DMS153 treated with DMSO at 0.1 percent for 48 hours (cell line): ENCODE measurements at regions not wholly inside any gene's neighbourhood (a gene's known extent, or its start where the extent isn't known, plus 50 kb on each side); places are given as distances from the start of the nearest gene placed in this dataset.

ENCODE experiments used
- DNase-seq: peaks from one replicate; lab custom pipeline; 2025; ENCODE audit not compliant: unreplicated experiment; lab: John Stamatoyannopoulos, UW

GRCh38 chr5:159422361-159422760 lies 92.1 kb upstream of the IL12B start:
- no peak for DNase-seq

- DNase-seq, result no peak
These were observed 92.6 kb upstream of the IL12B start for GRCh38 chr5:159422910-159423309.

- no peak for DNase-seq
These were observed 93.8 kb upstream of the IL12B start for GRCh38 chr5:159424123-159424522.

GRCh38 chr5:159426694-159427093 lies 96.4 kb upstream of the IL12B start:
- no peak for DNase-seq

- no peak for DNase-seq
These were observed 97.1 kb upstream of the IL12B start for GRCh38 chr5:159427180-159428012.

- DNase-seq, result no peak
These were observed 100.2 kb upstream of the IL12B start for GRCh38 chr5:159430361-159431012.

GRCh38 chr5:159435855-159436254 lies 105.6 kb upstream of the IL12B start:
- DNase-seq, result no peak

- no peak for DNase-seq
These were observed 107.8 kb upstream of the IL12B start for GRCh38 chr5:159438092-159438491.

GRCh38 chr5:159439002-159439401 lies 108.7 kb upstream of the IL12B start:
- no peak for DNase-seq

GRCh38 chr5:159440235-159440634 lies 109.9 kb upstream of the IL12B start:
- no peak for DNase-seq

- DNase-seq, result no peak
These were observed 110.7 kb upstream of the IL12B start for GRCh38 chr5:159440968-159441367.

GRCh38 chr5:159441441-159441840 lies 111.2 kb upstream of the IL12B start:
- no peak for DNase-seq

GRCh38 chr5:159442206-159442850 lies 112.0 kb upstream of the IL12B start:
- no peak for DNase-seq

- DNase-seq, result peak; percentile 5
These were observed 114.3 kb upstream of the IL12B start for GRCh38 chr5:159444441-159445082.

- DNase-seq, result no peak
These were observed 116.8 kb upstream of the IL12B start for GRCh38 chr5:159447116-159447515.

GRCh38 chr5:159448841-159449407 lies 118.6 kb upstream of the IL12B start:
- DNase-seq, result no peak

GRCh38 chr5:159449925-159450324 lies 119.6 kb upstream of the IL12B start:
- DNase-seq, result no peak

GRCh38 chr5:159450417-159450816 lies 120.1 kb upstream of the IL12B start:
- DNase-seq, result no peak

GRCh38 chr5:159451197-159452052 lies 121.1 kb upstream of the IL12B start:
- DNase-seq, result no peak

- no peak for DNase-seq
These were observed 122.3 kb upstream of the IL12B start for GRCh38 chr5:159452480-159453167.
